ENCODE measurements at regions not wholly inside any gene's neighbourhood (a gene's known extent, or its start where the extent isn't known, plus 50 kb on each side); places are given as distances from the start of the nearest gene placed in this dataset.

- DNase-seq (ENCODE audit: low spot score): no peak
Observed at GRCh38 chr7:25777969-25778708, 373.9 kb upstream of the NFE2L3 start.

GRCh38 chr7:25779002-25779546 is 372.9 kb upstream of the NFE2L3 start:
- DNase-seq (ENCODE audit: low spot score): no peak

GRCh38 chr7:25780904-25781303 is 371.1 kb upstream of the NFE2L3 start:
- DNase-seq (ENCODE audit: low spot score): no peak

- no peak for DNase-seq (ENCODE audit: low spot score)
Observed at GRCh38 chr7:25781704-25782103, 370.3 kb upstream of the NFE2L3 start.

- no peak for DNase-seq (ENCODE audit: low spot score)
Observed at GRCh38 chr7:25786936-25787335, 365.1 kb upstream of the NFE2L3 start.

- DNase-seq (ENCODE audit: low spot score): no peak
Observed at GRCh38 chr7:25787336-25787735, 364.7 kb upstream of the NFE2L3 start.

GRCh38 chr7:25788371-25788770 is 363.6 kb upstream of the NFE2L3 start:
- DNase-seq (ENCODE audit: low spot score): no peak

- DNase-seq (ENCODE audit: low spot score): no peak
Observed at GRCh38 chr7:25788961-25789620, 362.9 kb upstream of the NFE2L3 start.

GRCh38 chr7:25789701-25790640 is 362.0 kb upstream of the NFE2L3 start:
- DNase-seq (ENCODE audit: low spot score): no peak

GRCh38 chr7:25790963-25791362 is 361.0 kb upstream of the NFE2L3 start:
- no peak for DNase-seq (ENCODE audit: low spot score)

GRCh38 chr7:25792586-25792985 is 359.4 kb upstream of the NFE2L3 start:
- DNase-seq (ENCODE audit: low spot score): no peak

- no peak for DNase-seq (ENCODE audit: low spot score)
Observed at GRCh38 chr7:25795824-25796235, 356.2 kb upstream of the NFE2L3 start.

GRCh38 chr7:25798344-25798743 is 353.7 kb upstream of the NFE2L3 start:
- DNase-seq (ENCODE audit: low spot score): no peak

GRCh38 chr7:25801214-25801613 is 350.8 kb upstream of the NFE2L3 start:
- no peak for DNase-seq (ENCODE audit: low spot score)

GRCh38 chr7:25802057-25802456 is 349.9 kb upstream of the NFE2L3 start:
- DNase-seq (ENCODE audit: low spot score): no peak

- DNase-seq (ENCODE audit: low spot score): no peak
Observed at GRCh38 chr7:25802473-25802872, 349.5 kb upstream of the NFE2L3 start.

GRCh38 chr7:25803117-25803887 is 348.7 kb upstream of the NFE2L3 start:
- no peak for DNase-seq (ENCODE audit: low spot score)

- DNase-seq (ENCODE audit: low spot score): no peak
Observed at GRCh38 chr7:25804154-25804553, 347.8 kb upstream of the NFE2L3 start.

GRCh38 chr7:25805027-25805687 is 346.8 kb upstream of the NFE2L3 start:
- DNase-seq (ENCODE audit: low spot score): no peak

- DNase-seq (ENCODE audit: low spot score): no peak
Observed at GRCh38 chr7:25807086-25807611, 344.8 kb upstream of the NFE2L3 start.

GRCh38 chr7:25809441-25809840 is 342.6 kb upstream of the NFE2L3 start:
- DNase-seq (ENCODE audit: low spot score): no peak
